T-cell (primary cell): ENCODE measurements at regions not wholly inside any gene's neighbourhood (a gene's known extent, or its start where the extent isn't known, plus 50 kb on each side); places are given as distances from the start of the nearest gene placed in this dataset.
A peak's percentile ranks its signal among the peaks of the same experiment; 100 is the strongest.

Experiments used
- ATAC-seq, 4 experiments: fragments of 200-7000 bp in 3 of 4; fragments of 150-1000 bp in 1 of 4; cut with Tn5 transposase; replicated peaks in 1 of 4; 1 replicate in 3 of 4; 2 replicates in 1 of 4; pipeline ENCODE4 v1.10.0; 2021; ENCODE audit warnings: moderate library complexity in 3 of 4, mild to moderate bottlenecking in 2 of 4, moderate number of reproducible peaks in 1 of 4
- CTCF ChIA-PET, 2 donors: fragments of 300-600 bp; sonication (Branson Sonifier 250); formaldehyde crosslinking; loops; one replicate each; lab custom pipeline; 2022; ENCODE audit warnings: antibody characterized with exemption in 2 of 2; lab: Charles Lee
- POLR2A ChIA-PET, 2 donors: fragments of 300-600 bp; sonication (Branson Sonifier 250); formaldehyde crosslinking; loops; one replicate each; lab custom pipeline; 2022; ENCODE audit warnings: antibody characterized with exemption in 2 of 2; lab: Charles Lee
- DNase-seq, 35 experiments: peaks; one replicate each; pipeline versions ENCODE4 v3.0.0 to v3.0.0-alpha.2; 2013 to 2023
- H3K27ac ChIP-seq: one replicate; pipeline ENCODE4 v1.5.1; 2013; ENCODE audit warnings: low read length
- H3K27me3 ChIP-seq, 2 experiments: replicated peaks in 1 of 2; 1 replicate in 1 of 2; 2 replicates in 1 of 2; pipeline versions ENCODE4 v1.6.1 to v1.7.0; 2013; ENCODE audit warnings: low read length in 1 of 2, mixed read lengths in 1 of 2; ENCODE audit not compliant: control insufficient read depth in 2 of 2, insufficient read depth in 2 of 2; ENCODE audit errors: extremely low read depth in 1 of 2
- H3K36me3 ChIP-seq, 2 donors: 1 replicate in 1 of 2; 2 replicates in 1 of 2; pipeline versions ENCODE4 v1.6.1 to v1.7.0; 2013; ENCODE audit warnings: low read length in 1 of 2; ENCODE audit not compliant: control insufficient read depth in 2 of 2, insufficient read depth in 1 of 2; ENCODE audit errors: extremely low read depth in 1 of 2
- H3K4me1 ChIP-seq, 2 experiments: 1 replicate in 1 of 2; 2 replicates in 1 of 2; pipeline versions ENCODE4 v1.6.1 to v1.7.0; 2013; ENCODE audit warnings: low read length in 2 of 2, mixed read lengths in 1 of 2; ENCODE audit not compliant: insufficient read depth in 2 of 2, control insufficient read depth in 1 of 2; ENCODE audit errors: extremely low read depth in 1 of 2
- H3K4me3 ChIP-seq, 2 donors: 1 replicate in 1 of 2; 2 replicates in 1 of 2; pipeline versions ENCODE4 v1.5.1 to v1.7.0; 2013; ENCODE audit warnings: mild to moderate bottlenecking in 2 of 2, low read length in 1 of 2, moderate library complexity in 1 of 2; ENCODE audit not compliant: control insufficient read depth in 1 of 2; ENCODE audit errors: extremely low read depth in 1 of 2
- H3K9me3 ChIP-seq: 2 replicates; pipeline ENCODE4 v1.7.0; 2013
- H3K27ac Mint-ChIP-seq, 2 donors: one replicate each; pipeline ENCODE4 v1.8.0; 2020 to 2021; ENCODE audit warnings: mild to moderate bottlenecking in 2 of 2, mixed read lengths in 2 of 2
- H3K27me3 Mint-ChIP-seq, 2 donors: one replicate each; pipeline ENCODE4 v1.8.0; 2021 to 2022; ENCODE audit warnings: mixed read lengths in 2 of 2
- H3K36me3 Mint-ChIP-seq: one replicate; pipeline ENCODE4 v1.8.0; 2021; ENCODE audit warnings: mixed read lengths
- H3K4me1 Mint-ChIP-seq, 3 donors: one replicate each; pipeline ENCODE4 v1.8.0; 2020 to 2022; ENCODE audit warnings: mixed read lengths in 3 of 3, mild to moderate bottlenecking in 1 of 3
- H3K4me3 Mint-ChIP-seq, 3 donors: one replicate each; pipeline ENCODE4 v1.8.0; 2020 to 2022; ENCODE audit warnings: mild to moderate bottlenecking in 3 of 3, mixed read lengths in 3 of 3, moderate library complexity in 3 of 3
- H3K9me3 Mint-ChIP-seq, 3 donors: one replicate each; pipeline ENCODE4 v1.8.0; 2020 to 2022; ENCODE audit warnings: mixed read lengths in 3 of 3
- WGBS: methylation state at CpG from one replicate; pipeline ENCODE4 v1.1.5; 2013; ENCODE audit warnings: missing lambda C conversion rate; ENCODE audit not compliant: insufficient coverage; 5-methylcytosine and 5-hydroxymethylcytosine counted together

GRCh38 chr1:30190511-30191153, 532.8 kb downstream of the MATN1 start:
- Histone ChIP-seq H3K36me3 (no peaks in the 10 kb centered on the region), H3K4me3 (no peak overlapping the region), H3K9me3 (no peaks in the 10 kb centered on the region), H3K27me3 (peaks cover 0 to 8% of the 10 kb centered on the region in 2 experiments), H3K4me1 (peaks cover 0 to 45% of the 10 kb centered on the region in 2 experiments), H3K27ac (peak overlapping the region; percentile 78)
- Mint-ChIP-seq H3K27ac (peak overlapping the region in 1 of 2 donors; percentile 87), H3K36me3 (no peaks in the 10 kb centered on the region), H3K27me3 (peaks cover 8 to 15% of the 10 kb centered on the region in 2 donors), H3K4me3 (no peak overlapping the region), H3K9me3 (no peaks in the 10 kb centered on the region), H3K4me1 (peaks cover 0 to 45% (median 10%) of the 10 kb centered on the region in 3 donors)
- POLR2A ChIA-PET, result no interaction called here
- CTCF ChIA-PET, result no interaction called here
- DNase-seq (no peak), ATAC-seq (no peak)
- 81% methylated on average over 8 of the region's 9 CpGs for WGBS

GRCh38 chr1:30189818-30190500, 533.4 kb downstream of the MATN1 start:
- ChIA-PET POLR2A (no interaction called here), CTCF (no interaction called here)
- H3K4me1 ChIP-seq, result peaks cover 0 to 45% of the 10 kb centered on the region in 2 experiments
- H3K36me3 Mint-ChIP-seq, result no peaks in the 10 kb centered on the region
- H3K27ac ChIP-seq, result peak overlapping the region; percentile 78
- no peak overlapping the region for H3K4me3 ChIP-seq
- DNase-seq (no peak), ATAC-seq (no peak)
- H3K27me3 ChIP-seq, result peaks cover 0 to 5% of the 10 kb centered on the region in 2 experiments
- peaks cover 0 to 45% (median 10%) of the 10 kb centered on the region in 3 donors for H3K4me1 Mint-ChIP-seq
- H3K9me3 ChIP-seq, result no peaks in the 10 kb centered on the region
- no peak overlapping the region for H3K4me3 Mint-ChIP-seq
- H3K9me3 Mint-ChIP-seq, result no peaks in the 10 kb centered on the region
- peak overlapping the region; percentile 61 to 70 for H3K27ac Mint-ChIP-seq
- H3K27me3 Mint-ChIP-seq, result peaks cover 4 to 12% of the 10 kb centered on the region in 2 donors
- 73% methylated on average over 3 of the region's 9 CpGs for WGBS
- H3K36me3 ChIP-seq, result no peaks in the 10 kb centered on the region

GRCh38 chr1:30188999-30189398, 534.4 kb downstream of the MATN1 start:
- ATAC-seq, result no peak
- peaks cover 0 to 45% of the 10 kb centered on the region in 2 experiments for H3K4me1 ChIP-seq

GRCh38 chr1:30188329-30188728, 535.1 kb downstream of the MATN1 start:
- no peaks in the 10 kb centered on the region for H3K36me3 ChIP-seq
- Mint-ChIP-seq H3K4me1 (peaks cover 0 to 40% (median 10%) of the 10 kb centered on the region in 3 donors), H3K27me3 (peaks cover 4 to 11% of the 10 kb centered on the region in 2 donors), H3K27ac (no peak overlapping the region), H3K36me3 (no peaks in the 10 kb centered on the region), H3K4me3 (no peak overlapping the region), H3K9me3 (no peaks in the 10 kb centered on the region)
- no peak overlapping the region for H3K27ac ChIP-seq
- no peak for ATAC-seq
- 83% methylated on average over 6 of the region's 6 CpGs for WGBS
- no peaks in the 10 kb centered on the region for H3K9me3 ChIP-seq
- no peak for DNase-seq
- peaks cover 0 to 45% of the 10 kb centered on the region in 2 experiments for H3K4me1 ChIP-seq
- no peak overlapping the region for H3K4me3 ChIP-seq
- ChIA-PET POLR2A (interaction anchor here in 1 of 2 donors (0.6 kb wide), 1 partner anchor 27 kb away, joined by 4 read pairs; no protein-coding TSS in a partner anchor), CTCF (no interaction called here)
- H3K27me3 ChIP-seq, result peaks cover 0 to 11% of the 10 kb centered on the region in 2 experiments

More at GRCh38 chr1:30188999-30189398, 534.4 kb downstream of the MATN1 start:
- no peaks in the 10 kb centered on the region for H3K9me3 ChIP-seq
- Mint-ChIP-seq H3K4me1 (peaks cover 0 to 45% (median 10%) of the 10 kb centered on the region in 3 donors), H3K27me3 (peaks cover 4 to 11% of the 10 kb centered on the region in 2 donors), H3K27ac (peak overlapping the region in 1 of 2 donors; percentile 62), H3K36me3 (no peaks in the 10 kb centered on the region), H3K9me3 (no peaks in the 10 kb centered on the region), H3K4me3 (no peak overlapping the region)
- ChIA-PET CTCF (no interaction called here), POLR2A (no interaction called here)
- peaks cover 0 to 9% of the 10 kb centered on the region in 2 experiments for H3K27me3 ChIP-seq
- H3K27ac ChIP-seq, result no peak overlapping the region
- no peak overlapping the region for H3K4me3 ChIP-seq
- no peak for DNase-seq
- H3K36me3 ChIP-seq, result no peaks in the 10 kb centered on the region
- 77% methylated on average over 2 of the region's 2 CpGs for WGBS

- Histone ChIP-seq H3K4me3 (no peak overlapping the region), H3K27ac (no peak overlapping the region), H3K27me3 (peaks cover 0 to 11% of the 10 kb centered on the region in 2 experiments), H3K9me3 (no peaks in the 10 kb centered on the region), H3K36me3 (no peaks in the 10 kb centered on the region), H3K4me1 (peaks cover 0 to 45% of the 10 kb centered on the region in 2 experiments)
- Mint-ChIP-seq H3K4me3 (no peak overlapping the region), H3K27me3 (peaks cover 4 to 11% of the 10 kb centered on the region in 2 donors), H3K4me1 (peaks cover 0 to 34% (median 10%) of the 10 kb centered on the region in 3 donors), H3K27ac (no peak overlapping the region), H3K9me3 (no peaks in the 10 kb centered on the region), H3K36me3 (no peaks in the 10 kb centered on the region)
- CTCF ChIA-PET, result no interaction called here
- DNase-seq (no peak), ATAC-seq (no peak)
- 88% methylated on average over 2 of the region's 4 CpGs for WGBS
- POLR2A ChIA-PET, result no interaction called here
Observed at GRCh38 chr1:30187413-30188023, 535.9 kb downstream of the MATN1 start.

GRCh38 chr1:30186586-30186985, 536.8 kb downstream of the MATN1 start:
- Mint-ChIP-seq H3K36me3 (no peaks in the 10 kb centered on the region), H3K4me3 (no peak overlapping the region), H3K27me3 (peaks cover 4 to 11% of the 10 kb centered on the region in 2 donors), H3K9me3 (no peaks in the 10 kb centered on the region), H3K4me1 (peaks cover 0 to 26% (median 10%) of the 10 kb centered on the region in 3 donors), H3K27ac (no peak overlapping the region)
- H3K36me3 ChIP-seq, result no peaks in the 10 kb centered on the region
- no peak overlapping the region for H3K4me3 ChIP-seq
- peaks cover 0 to 37% of the 10 kb centered on the region in 2 experiments for H3K4me1 ChIP-seq
- ATAC-seq, result no peak
- POLR2A ChIA-PET, result no interaction called here
- no peak for DNase-seq
- no peak overlapping the region for H3K27ac ChIP-seq
- no peaks in the 10 kb centered on the region for H3K9me3 ChIP-seq
- CTCF ChIA-PET, result no interaction called here
- 63% methylated on average over 4 of the region's 4 CpGs for WGBS
- H3K27me3 ChIP-seq, result peaks cover 0 to 11% of the 10 kb centered on the region in 2 experiments
